Astrocyte (in vitro differentiated cells and primary cell): ENCODE measurements at regions not wholly inside any gene's neighbourhood (a gene's known extent, or its start where the extent isn't known, plus 50 kb on each side); places are given as distances from the start of the nearest gene placed in this dataset.

Experiments used
- DNase-seq: peaks from one replicate; pipeline ENCODE4 v3.0.0-alpha.2; 2010; ENCODE audit warnings: low read depth
- FAIRE-seq: peaks from 2 replicates; lab custom pipeline; 2011; peaks lifted over from hg19 to GRCh38; lab: Jason Lieb, UNC
- H2AFZ ChIP-seq: 2 replicates; pipeline ENCODE4 v1.6.0; 2012; ENCODE audit warnings: low read depth, low read length, inconsistent platforms
- H3K27ac ChIP-seq: 2 replicates; pipeline ENCODE4 v1.5.1; 2011; ENCODE audit warnings: low read depth, low read length, inconsistent platforms
- H3K27me3 ChIP-seq: 2 replicates; pipeline ENCODE4 v1.6.0; 2011; ENCODE audit warnings: low read length, inconsistent platforms; ENCODE audit not compliant: insufficient read depth
- H3K36me3 ChIP-seq: 2 replicates; pipeline ENCODE4 v1.5.1; 2011; ENCODE audit warnings: low read length, inconsistent platforms; ENCODE audit not compliant: insufficient read depth
- H3K4me1 ChIP-seq: 2 replicates; pipeline ENCODE4 v1.5.1; 2011; ENCODE audit warnings: low read length, inconsistent platforms; ENCODE audit not compliant: insufficient read depth
- H3K4me2 ChIP-seq: 2 replicates; pipeline ENCODE4 v1.6.0; 2012; ENCODE audit warnings: low read length, inconsistent platforms
- H3K4me3 ChIP-seq: 2 replicates; pipeline ENCODE4 v1.5.1; 2011; ENCODE audit warnings: low read depth, mild to moderate bottlenecking, low read length, inconsistent platforms; ENCODE audit not compliant: insufficient read depth
- H3K79me2 ChIP-seq: 2 replicates; pipeline ENCODE4 v1.6.0; 2012; ENCODE audit warnings: mild to moderate bottlenecking, low read length, inconsistent platforms; ENCODE audit not compliant: insufficient read depth
- H3K9ac ChIP-seq: 2 replicates; pipeline ENCODE4 v1.6.0; 2012; ENCODE audit warnings: mild to moderate bottlenecking, low read length, inconsistent platforms
- H3K9me3 ChIP-seq: 2 replicates; pipeline ENCODE4 v1.5.1; 2012; ENCODE audit warnings: low read depth, mild to moderate bottlenecking, low read length, inconsistent platforms; ENCODE audit not compliant: insufficient read depth
- H4K20me1 ChIP-seq: 2 replicates; pipeline ENCODE4 v1.6.0; 2012; ENCODE audit warnings: low read length, inconsistent platforms; ENCODE audit not compliant: insufficient read depth
- H3K27ac Mint-ChIP-seq: one replicate; pipeline ENCODE4 v1.8.0; 2021; ENCODE audit warnings: mild to moderate bottlenecking, mixed read lengths; ENCODE audit not compliant: unreplicated experiment
- H3K27me3 Mint-ChIP-seq: one replicate; pipeline ENCODE4 v1.8.0; 2021; ENCODE audit warnings: low read depth, mixed read lengths; ENCODE audit not compliant: unreplicated experiment
- H3K36me3 Mint-ChIP-seq: one replicate; pipeline ENCODE4 v1.8.0; 2021; ENCODE audit warnings: low read depth, mixed read lengths; ENCODE audit not compliant: unreplicated experiment
- H3K4me1 Mint-ChIP-seq: one replicate; pipeline ENCODE4 v1.8.0; 2021; ENCODE audit warnings: low read depth, mixed read lengths; ENCODE audit not compliant: unreplicated experiment
- H3K4me3 Mint-ChIP-seq: one replicate; pipeline ENCODE4 v1.8.0; 2021; ENCODE audit warnings: mild to moderate bottlenecking, moderate library complexity, mixed read lengths; ENCODE audit not compliant: unreplicated experiment
- H3K9me3 Mint-ChIP-seq: one replicate; pipeline ENCODE4 v1.8.0; 2021; ENCODE audit warnings: mild to moderate bottlenecking, mixed read lengths; ENCODE audit not compliant: unreplicated experiment
- CTCF ChIP-seq: IDR thresholded peaks from 2 replicates; pipeline ENCODE4 v1.5.1; 2011; ENCODE audit warnings: low read depth, mild to moderate bottlenecking, inconsistent platforms, low read length, moderate library complexity; ENCODE audit not compliant: insufficient read depth
- EZH2 ChIP-seq: IDR thresholded peaks from 2 replicates; pipeline ENCODE4 v1.6.1; 2012; ENCODE audit warnings: mild to moderate bottlenecking, low read length, inconsistent platforms; ENCODE audit not compliant: insufficient read depth

- Histone ChIP-seq H3K27me3 (no peaks in the 10 kb centered on the region), H3K4me1 (no peaks in the 10 kb centered on the region), H2AFZ (no peak overlapping the region), H3K4me3 (no peak overlapping the region), H4K20me1 (no peaks in the 10 kb centered on the region), H3K9ac (no peak overlapping the region), H3K36me3 (no peaks in the 10 kb centered on the region), H3K4me2 (no peak overlapping the region), H3K27ac (no peak overlapping the region), H3K9me3 (peaks cover 3% of the 10 kb centered on the region), H3K79me2 (no peaks in the 10 kb centered on the region)
- no peak overlapping the region for H3K4me3 Mint-ChIP-seq
- H3K4me1 Mint-ChIP-seq: no peaks in the 10 kb centered on the region
- H3K36me3 Mint-ChIP-seq: peaks cover 1% of the 10 kb centered on the region
- FAIRE-seq: no peak
- no peak for DNase-seq
- TF ChIP-seq CTCF: no peak
- no peak for TF ChIP-seq EZH2
- no peaks in the 10 kb centered on the region for H3K27me3 Mint-ChIP-seq
- peaks cover 6% of the 10 kb centered on the region for H3K9me3 Mint-ChIP-seq
- no peak overlapping the region for H3K27ac Mint-ChIP-seq
Observed at GRCh38 chr16:72443809-72444208, 271.9 kb upstream of the PMFBP1 start.

GRCh38 chr16:72442385-72443158 is 270.6 kb upstream of the PMFBP1 start:
- Histone ChIP-seq H4K20me1 (no peaks in the 10 kb centered on the region), H3K27me3 (no peaks in the 10 kb centered on the region), H3K9ac (no peak overlapping the region), H3K4me3 (no peak overlapping the region), H3K79me2 (no peaks in the 10 kb centered on the region), H3K4me1 (no peaks in the 10 kb centered on the region), H3K4me2 (no peak overlapping the region), H3K27ac (no peak overlapping the region), H3K9me3 (peaks cover 3% of the 10 kb centered on the region), H3K36me3 (no peaks in the 10 kb centered on the region), H2AFZ (no peak overlapping the region)
- Mint-ChIP-seq H3K4me1 (no peaks in the 10 kb centered on the region), H3K4me3 (no peak overlapping the region), H3K27me3 (no peaks in the 10 kb centered on the region), H3K36me3 (peaks cover 1% of the 10 kb centered on the region), H3K9me3 (peaks cover 4% of the 10 kb centered on the region), H3K27ac (no peak overlapping the region)
- TF ChIP-seq CTCF: no peak
- TF ChIP-seq EZH2: no peak
- no peak for FAIRE-seq
- peak; percentile 29 for DNase-seq

- Mint-ChIP-seq H3K4me3 (no peak overlapping the region), H3K9me3 (peaks cover 17% of the 10 kb centered on the region), H3K36me3 (peaks cover 6% of the 10 kb centered on the region), H3K4me1 (no peaks in the 10 kb centered on the region), H3K27me3 (no peaks in the 10 kb centered on the region), H3K27ac (no peak overlapping the region)
- H3K27ac ChIP-seq: no peak overlapping the region
- H3K4me2 ChIP-seq: no peak overlapping the region
- H3K9ac ChIP-seq: no peak overlapping the region
- H3K4me3 ChIP-seq: no peak overlapping the region
- DNase-seq (no peak), FAIRE-seq (no peak)
- no peaks in the 10 kb centered on the region for H4K20me1 ChIP-seq
- H3K4me1 ChIP-seq: no peaks in the 10 kb centered on the region
- peaks cover 3% of the 10 kb centered on the region for H3K9me3 ChIP-seq
- TF ChIP-seq EZH2 (no peak), CTCF (no peak)
- H3K79me2 ChIP-seq: no peaks in the 10 kb centered on the region
- no peaks in the 10 kb centered on the region for H3K36me3 ChIP-seq
- no peak overlapping the region for H2AFZ ChIP-seq
- no peaks in the 10 kb centered on the region for H3K27me3 ChIP-seq
Observed at GRCh38 chr16:72437891-72438290, 265.9 kb upstream of the PMFBP1 start.
